ENCODE measurements at regions not wholly inside any gene's neighbourhood (a gene's known extent, or its start where the extent isn't known, plus 50 kb on each side); places are given as distances from the start of the nearest gene placed in this dataset.
"Not testable (repeated sequence)": the region's sequence is repeated elsewhere in the genome, so short reads cannot be mapped to it uniquely, and the experiment has no call there.

DNA sequence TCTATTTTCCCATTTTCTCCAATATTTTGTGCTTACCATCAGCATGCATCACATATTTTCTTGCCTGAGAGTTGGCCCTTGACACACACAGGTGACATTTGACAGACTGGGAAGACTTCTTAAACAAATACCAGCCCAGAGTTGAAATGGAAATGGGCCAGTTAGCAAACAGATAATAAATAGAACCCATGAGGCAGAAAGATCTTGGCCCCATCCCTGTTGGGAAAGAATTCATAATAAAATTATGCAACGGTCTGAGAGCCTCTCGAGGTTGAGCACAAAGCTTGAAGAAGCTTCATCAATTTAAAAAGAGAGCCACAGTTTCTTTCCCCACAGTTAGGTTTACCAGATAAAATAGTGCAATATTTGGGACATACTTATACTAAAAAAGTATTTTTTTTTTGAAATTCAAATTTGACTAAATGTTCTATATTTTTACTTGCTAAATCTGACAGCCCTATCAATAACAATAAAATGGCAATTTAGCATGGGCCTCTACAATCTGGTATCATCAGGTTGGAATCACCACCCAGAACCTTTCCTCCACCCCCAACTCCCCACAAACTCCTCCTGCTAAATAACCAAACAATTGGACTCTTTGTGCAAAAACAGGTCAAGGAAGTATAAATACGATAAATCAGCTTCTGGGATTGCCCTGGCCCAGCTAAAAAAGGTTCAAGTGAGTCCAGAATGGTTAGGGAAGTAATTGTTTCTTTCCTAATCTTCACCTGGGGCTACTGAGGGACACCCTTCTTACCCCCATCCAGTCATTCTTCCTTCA lies 129.8 kb downstream of the CD164 start:
- DNase-seq, result no peak

DNA sequence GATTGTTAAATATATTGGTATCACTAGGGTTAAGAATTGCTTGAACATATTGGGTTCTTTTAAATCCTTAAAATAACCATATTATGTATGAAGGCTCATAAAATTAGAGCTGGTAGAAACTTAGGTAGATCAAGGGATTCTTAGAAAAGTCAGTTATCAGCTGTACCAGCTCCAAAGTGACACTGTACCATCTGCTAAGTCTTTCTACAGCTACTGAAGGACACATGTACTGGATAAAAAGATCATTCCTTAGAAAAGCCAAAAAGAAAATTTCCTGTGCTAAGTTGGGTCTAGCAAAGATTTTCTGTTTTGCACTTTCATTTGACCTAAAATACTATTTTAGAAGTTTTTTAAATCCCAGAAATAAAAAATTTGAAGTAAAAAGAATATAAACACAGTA lies 130.4 kb downstream of the CD164 start:
- DNase-seq, result no peak

DNA sequence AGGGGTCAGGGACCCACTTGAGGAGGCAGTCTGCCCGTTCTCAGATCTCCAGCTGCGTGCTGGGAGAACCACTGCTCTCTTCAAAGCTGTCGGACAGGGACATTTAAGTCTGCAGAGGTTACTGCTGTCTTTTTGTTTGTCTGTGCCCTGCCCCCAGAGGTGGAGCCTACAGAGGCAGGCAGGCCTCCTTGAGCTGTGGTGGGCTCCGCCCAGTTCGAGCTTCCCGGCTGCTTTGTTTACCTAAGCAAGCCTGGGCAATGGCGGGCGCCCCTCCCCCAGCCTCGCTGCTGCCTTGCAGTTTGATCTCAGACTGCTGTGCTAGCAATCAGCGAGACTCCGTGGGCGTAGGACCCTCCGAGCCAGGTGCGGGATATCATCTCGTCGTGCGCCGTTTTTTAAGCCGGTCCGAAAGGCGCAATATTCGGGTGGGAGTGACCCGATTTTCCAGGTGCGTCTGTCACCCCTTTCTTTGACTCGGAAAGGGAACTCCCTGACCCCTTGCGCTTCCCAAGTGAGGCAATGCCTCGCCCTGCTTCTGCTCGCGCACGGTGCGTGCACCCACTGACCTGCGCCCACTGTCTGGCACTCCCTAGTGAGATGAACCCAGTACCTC lies 131.6 kb downstream of the CD164 start:
- not testable (repeated sequence) for DNase-seq

DNA sequence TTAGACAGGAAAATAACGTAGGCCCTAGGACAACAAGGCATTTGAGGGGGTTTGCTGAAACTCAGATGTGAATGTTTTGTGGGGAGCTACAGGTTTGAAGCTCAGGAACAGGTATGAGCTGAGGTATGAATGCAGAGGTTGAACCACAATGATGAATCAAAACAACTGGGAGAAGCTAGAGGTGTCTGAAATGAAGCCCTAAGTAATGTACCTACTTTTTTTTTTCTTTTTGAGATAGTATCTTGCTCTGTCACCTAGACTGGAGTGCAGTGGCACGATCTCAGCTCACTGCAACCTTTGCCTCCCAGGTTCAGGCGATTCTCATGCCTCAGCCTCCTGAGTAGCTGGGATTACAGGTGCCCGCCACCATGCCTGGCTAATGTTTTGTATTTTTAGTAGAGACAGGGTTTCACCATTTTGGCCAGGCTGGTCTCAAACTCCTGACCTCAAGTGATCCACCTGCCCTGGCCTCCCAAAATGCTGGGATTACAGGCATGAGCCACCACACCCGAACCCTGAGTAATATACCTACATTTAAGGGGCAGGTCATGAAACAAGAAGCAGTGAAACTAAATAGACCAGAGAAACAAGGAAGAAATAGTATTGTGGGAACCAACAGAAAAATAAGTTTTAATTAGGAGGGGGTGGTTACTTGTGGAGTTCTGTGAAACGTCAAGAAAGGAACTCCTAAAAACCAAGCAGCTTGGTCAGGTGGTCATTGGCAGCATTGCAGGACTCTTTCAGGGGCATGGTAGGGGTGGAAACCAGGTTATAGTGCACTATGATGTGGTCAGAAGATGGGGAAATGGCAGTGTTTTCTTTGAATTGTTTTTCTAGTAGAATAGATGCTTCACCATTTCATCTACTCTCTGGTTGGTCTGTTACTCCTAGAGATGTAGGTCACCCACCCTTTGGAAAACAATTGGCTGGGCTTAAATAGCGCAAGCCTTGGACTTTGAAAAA lies 138.1 kb downstream of the CD164 start:
- DNase-seq, result no peak

DNA sequence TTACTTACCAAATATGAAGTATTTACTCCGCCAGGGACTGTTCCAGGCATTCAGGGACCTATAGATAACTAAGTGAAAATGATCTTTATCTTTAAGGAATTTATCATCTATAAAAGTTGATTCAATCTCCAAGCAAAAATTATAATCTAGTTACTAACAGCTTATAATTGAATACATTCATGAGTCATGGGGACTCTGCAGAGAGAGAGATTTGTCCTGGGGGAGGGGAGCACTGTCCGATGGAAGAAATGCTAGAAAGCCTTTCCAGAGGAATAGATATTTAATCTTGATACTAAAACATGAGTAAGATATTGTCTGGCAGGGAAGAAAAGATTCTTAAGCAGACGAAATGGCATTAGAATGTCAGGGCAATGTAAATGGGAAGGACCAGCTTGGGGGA lies 139.3 kb downstream of the CD164 start:
- DNase-seq, result no peak

DNA sequence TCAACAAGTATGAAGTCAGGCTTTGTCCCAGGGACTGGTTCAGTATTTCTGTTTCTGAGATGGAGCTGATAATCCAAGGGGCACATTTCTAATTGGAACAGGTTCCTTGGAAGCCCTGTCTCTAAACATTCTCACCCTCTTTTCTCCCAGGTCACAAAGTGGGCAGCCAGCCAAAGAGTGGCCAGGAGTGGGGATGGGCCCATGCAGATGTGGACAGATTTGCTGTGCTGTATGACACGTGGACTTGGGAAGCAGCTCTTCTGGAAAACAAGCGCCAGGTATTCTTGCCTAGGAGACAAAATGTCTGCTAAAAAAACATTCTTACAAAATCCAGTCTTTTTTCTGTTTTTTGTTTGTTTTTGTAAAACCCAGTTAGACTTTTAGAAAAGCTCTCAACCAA lies 140.2 kb downstream of the CD164 start:
- no peak for DNase-seq

DNA sequence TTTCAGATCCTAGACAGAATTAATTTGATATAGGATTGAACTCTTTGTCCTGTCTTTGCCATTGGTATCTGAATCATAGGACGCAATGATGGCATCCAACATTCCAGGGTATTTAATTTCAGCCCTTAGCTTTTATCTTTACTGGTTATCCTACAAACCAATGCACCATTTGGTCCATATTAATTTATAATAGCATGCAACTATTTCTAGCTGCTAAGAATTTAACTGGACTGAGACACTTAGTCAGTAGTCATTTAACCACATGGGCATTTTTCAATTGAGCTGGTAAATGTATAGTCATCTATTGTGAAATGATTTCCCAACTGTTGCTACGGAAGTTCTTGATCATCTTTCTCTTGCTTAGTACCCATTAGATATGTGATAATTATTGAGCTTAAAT lies 141.1 kb downstream of the CD164 start:
- DNase-seq, result no peak

DNA sequence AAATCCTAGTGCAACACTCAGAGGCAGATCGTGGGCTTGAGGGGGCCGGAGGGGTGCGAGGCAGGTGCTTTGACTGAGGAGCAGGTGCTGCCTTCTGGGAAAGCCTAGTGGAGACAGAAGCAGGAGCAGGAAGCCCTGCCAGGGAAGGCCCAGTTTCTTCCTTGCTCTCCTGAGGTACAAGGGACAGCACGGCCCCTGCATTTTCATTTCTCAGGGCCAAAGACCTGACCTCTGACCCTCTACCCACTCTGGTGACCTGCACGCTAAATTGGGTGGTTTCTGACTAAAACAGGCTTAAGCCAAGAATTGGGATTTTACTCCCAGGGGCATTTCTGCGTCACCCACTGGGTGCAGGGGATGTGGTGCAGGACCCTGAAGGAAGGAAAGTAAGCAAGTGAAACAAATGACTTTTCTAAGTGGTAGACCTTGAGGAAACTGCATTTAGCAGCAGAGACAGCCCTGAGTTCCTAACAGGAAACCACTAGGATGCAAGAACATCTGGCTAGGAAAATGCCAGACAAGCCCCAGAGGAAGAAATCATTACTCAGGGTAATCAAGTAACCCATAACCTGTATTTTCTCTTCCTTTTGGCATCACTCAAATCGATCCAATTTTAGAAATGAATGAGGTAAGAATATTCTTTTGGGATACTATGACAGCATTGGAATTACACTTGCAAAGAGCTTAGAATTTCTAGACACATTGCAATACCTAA lies 141.7 kb downstream of the CD164 start:
- peak in 1 of 2 donors; percentile 36 for DNase-seq

DNA sequence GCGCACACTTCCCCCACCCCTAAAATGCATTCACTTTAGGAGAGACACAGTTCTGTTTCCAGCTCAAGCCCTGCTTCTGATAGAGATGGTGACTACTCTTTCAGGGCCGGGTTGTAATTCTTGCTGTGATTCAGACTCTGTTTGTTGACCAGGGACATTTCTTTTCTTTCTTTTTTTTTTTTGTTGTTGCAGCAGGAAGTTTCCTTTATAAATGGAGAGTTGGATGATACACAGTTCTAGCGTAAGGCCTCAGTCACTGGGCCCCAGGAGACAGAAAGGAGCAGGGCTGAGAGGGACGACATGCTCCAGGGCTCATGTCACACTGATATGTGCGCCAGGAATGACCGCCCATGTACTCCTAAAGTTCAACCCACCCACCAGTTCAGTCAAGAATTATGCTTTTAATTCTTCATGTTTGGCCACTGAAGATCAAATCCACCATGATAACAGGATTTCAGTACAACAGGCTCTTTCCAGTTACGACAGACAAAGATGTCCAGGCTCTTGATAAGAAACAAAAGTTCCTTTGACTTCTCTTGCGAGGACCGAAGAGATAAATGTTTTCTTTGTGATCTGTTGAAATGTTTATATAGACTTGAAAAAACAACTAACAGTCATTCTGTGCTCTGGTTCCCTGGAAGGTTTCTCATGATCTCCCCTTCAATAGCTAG lies 142.5 kb downstream of the CD164 start:
- no peak for DNase-seq

DNA sequence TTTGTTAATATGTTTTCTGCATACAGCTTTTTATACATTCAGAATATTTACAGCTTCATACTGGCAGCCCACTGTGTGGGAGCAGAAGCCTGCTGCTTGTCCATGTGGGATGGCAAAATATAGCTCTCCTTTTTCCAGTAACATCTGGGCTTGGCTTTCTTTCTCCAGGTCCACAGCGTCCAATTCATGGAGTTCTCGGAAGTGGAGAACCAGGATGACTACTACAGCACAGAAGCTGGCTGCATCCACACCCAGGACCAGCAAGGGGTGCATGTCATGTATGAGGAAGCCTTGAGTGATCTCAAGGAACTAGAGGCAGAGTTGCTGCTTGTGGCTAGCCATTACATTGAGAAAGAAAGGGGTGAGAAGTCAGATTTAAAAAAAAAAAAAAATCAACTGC lies 143.1 kb downstream of the CD164 start:
- no peak for DNase-seq

DNA sequence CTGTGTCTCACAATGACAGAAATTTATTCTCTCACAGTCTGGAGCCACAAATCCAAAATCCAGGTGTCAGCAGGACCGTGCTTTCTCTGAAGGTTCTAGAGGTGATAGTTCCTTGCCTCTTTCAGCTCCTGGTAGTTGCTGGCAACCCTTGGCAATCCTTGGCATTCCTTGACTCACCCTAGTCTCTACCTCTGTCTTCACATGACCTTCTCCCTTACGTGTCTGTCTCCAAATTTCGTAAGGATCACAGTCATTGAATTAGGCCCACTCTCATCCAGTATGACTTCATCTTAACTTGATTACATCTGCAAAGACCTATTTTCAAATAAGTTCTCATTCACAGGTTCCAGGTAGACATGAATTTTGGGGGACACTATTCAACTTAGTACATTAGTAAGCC lies 143.1 kb downstream of the CEP57L1 start:
- DNase-seq, result no peak

DNA sequence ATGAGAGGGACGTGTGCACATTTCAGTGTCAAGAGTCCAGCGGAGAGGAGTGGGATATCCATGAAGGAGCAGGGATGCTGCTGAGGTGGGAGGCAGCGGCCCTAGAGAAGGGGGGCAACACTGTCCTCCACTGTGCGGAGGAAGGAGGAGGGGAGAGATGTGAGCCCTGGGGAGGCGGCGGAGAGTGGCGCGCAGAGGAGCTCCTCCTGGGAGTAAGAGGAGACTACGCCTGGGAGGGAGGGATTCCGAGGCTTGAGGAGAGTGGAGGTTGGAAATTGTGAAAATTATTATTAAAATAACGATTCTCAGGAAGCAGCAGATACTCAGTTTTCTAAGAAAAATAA lies 142.7 kb downstream of the CEP57L1 start:
- no peak for DNase-seq

DNA sequence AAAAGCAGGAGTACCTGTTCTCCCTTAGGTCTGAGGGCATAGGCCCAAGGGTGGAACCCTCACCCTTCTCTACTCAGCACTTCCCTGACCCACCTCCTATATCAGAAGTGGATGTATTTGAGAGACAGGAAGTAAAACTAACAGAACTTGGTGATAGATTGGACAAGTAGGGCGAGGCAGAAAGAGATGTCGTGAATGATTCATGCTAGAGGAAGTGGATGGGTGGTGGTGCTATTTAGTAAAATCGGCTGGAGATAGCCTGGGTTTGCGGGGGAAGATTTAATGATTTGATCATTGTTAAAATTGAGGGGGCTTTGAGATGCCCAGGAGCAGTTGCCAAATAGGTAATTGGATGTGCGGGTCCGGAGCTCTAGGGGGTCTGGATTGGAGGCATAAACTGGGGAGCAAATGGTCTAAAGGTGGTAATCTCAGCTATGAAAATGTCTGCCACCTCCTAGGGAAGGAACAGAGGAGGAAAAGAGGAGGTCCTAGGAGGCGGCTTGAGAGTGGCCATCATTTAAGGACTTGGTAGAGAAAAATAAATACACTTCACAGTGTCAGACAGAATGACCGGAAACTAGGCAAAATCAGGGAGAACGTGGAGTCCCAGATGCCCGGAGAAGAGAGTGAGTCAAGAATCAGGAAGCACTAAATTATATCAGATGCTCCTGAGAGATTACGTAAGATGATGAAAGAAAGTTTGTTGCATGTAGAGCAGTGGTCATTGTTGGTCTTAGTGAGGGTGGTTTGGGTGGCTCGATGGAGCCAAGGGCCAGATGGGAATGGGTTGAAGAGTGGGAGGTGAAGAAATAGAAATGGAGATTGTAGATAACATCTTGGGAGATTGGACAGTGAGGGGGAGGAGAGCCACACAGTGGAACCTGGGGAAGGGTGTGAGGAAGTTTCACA lies 142.0 kb downstream of the CEP57L1 start:
- peak; percentile 51 to 75 for DNase-seq

DNA sequence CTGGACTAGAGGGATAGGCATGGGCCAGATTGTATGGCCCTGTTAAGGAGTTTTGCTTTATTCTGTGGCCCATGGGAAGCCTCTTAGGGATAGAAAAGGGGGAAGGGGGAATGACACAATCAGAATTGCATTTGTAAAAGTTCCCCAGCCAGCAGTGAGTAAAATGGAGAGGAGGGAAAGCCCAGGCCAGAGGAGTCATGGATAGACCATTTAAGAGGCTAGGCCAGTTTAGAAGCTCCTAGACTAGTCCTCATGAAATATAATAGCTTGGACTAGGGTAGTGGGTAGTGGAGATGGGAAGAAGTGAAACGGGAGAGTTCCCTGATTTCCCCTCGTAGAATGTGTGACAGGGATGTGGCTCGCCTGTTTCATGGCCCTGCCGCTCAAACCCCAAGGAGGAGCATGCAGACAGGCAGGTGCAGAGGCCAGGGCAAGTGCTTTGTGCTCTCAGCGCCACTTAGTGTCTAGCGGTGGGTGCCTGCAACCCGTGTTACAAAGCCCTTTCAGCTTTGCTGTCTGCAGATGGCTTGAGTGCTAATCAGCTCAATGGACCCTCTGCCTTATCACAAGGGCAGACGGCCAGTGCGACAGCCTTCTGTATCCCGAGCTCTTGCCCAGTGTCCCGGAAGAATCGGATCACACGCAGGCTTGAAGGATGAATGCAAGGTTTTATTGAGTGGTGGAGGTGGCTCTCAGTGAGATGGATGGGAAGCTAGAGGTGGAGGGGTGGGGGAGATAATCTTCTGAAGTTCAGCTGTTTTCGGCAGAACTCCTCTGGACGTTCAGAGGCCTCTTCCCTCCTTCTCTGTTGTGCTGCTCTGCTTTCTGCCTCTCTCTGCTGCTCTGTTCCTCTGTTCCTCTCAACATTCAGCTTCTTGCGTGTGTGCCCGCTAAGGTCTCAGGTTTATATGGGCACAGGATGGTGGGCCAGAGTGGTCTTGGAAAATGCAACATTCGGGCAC lies 141.1 kb downstream of the CEP57L1 start:
- DNase-seq, result no peak

DNA sequence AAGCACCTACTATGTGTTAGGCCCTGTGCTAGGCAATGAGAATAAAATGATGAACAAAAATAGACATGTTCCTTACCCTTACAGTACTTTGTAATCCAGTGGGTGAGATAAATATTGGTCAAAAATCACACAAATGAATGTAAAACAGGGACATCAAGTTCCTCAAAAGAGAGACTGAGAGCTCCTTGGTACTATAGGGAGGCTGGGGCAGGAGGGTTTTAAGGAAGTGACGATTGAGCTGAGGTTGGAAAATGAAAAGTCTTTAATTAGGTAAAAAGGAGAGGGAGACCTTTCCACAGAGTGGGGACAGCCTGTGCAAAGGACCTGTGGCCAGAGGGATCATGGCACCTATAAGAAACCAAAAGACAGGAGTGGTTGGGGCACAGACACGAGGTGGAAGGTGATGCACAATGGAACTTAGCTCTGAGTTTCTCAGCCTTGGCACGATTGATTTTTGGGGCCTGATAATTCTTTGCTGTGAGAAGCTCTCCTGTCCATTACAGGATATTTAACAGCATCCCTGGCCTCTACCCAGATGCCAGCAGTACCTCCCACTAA lies 140.3 kb downstream of the CEP57L1 start:
- no peak for DNase-seq

DNA sequence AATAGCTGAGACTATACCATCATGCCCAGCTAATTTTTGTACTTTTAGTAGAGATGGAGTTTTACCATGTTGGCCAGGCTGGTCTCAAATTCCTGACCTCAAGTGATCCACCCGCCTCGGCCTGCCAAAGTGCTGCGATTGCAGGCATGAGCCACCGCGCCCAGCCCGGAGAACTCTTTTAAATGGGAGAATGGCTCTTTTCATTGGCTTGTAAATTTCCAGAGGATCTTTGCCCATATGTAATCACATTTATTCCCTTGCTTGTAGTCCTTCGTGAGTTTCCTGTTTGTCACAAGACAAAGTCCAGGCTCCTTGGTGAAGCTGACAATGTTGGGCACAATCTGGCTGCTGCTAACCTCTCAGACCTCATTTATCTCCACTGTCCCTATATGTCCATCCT lies 135.1 kb downstream of the CEP57L1 start:
- DNase-seq, result no peak

DNA sequence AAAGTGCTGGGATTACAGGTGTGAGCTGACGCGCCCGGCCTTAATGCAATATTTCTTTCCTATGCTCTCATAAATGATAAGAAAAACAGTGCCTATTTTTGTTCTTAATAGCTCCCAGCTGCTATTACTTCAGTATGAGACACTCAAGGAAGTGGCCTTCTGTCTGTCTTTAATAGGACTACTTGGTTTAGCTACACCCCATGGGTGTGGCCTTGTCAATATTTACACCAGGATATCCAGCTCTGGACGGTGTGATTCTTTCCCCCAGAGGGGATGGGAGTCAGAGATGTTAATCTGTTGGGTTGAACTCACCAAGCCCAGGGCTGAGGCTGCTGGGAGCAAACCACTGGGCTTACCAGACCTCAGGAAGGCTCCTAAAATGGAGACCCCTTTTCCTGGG lies 134.2 kb downstream of the CEP57L1 start:
- DNase-seq, result no peak

DNA sequence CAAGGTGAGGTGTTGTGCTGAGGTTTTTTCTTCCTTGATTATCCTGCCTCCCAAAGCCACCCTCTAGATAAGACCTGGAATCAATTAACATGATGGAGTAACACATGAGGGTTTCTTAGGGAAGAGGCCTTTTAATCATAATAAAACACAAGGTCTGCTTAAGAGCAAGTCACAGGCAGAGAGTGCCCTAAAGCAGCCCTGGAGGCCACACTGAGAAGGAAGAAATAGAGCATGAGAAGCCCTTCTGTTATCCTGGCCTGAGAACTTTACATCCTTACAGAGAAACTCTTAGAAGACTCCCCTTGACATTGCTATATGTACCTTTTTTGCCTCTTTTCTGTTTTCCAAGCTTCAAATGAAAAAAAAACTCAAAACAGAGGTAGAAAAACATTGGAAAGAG lies 132.3 kb downstream of the CEP57L1 start:
- DNase-seq, result no peak

DNA sequence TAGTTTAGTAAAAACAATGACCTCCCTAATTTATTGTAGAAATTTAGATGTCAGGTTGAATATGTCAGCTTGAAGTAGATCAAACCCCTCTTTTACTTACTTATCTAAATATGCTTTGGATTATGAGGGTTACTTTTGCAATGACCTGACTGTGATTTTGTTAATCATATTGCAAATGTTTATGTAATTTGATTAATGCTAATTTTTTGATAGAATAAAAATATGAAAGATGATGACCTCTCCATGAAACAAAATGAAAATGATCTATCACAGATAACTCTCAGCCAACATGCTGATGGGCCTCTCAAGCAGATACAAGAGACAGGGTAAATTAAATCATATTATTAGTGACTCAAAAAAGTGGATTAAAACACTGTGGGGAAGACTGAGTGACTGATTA lies 131.0 kb downstream of the CEP57L1 start:
- DNase-seq, result no peak

DNA sequence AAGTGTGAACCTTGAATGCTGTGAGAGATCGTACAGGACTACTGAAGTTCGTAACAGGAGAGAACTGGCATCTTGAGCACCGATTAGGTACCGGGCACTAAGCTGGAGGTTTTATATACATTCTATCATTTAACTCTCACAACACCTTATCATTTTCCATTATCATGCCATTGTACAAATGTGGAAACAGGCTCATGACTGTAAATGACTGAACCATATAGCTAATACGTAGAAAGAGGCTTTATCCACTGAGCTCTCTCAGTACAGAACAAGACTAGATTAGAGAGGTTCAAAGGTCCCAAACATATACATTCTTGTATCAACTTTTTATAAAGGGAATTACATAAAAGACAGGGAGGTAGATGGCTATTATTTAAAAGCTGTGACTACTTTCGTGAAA lies 130.6 kb downstream of the CEP57L1 start:
- no peak for DNase-seq

Measured in bone marrow (tissue), 2 donors.